C4-2B (cell line): ENCODE measurements at regions not wholly inside any gene's neighbourhood (a gene's known extent, or its start where the extent isn't known, plus 50 kb on each side); places are given as distances from the start of the nearest gene placed in this dataset.

Experiments
- ZFX ChIP-seq: fragments of 450-650 bp; IDR thresholded peaks from 2 replicates; pipeline ENCODE4 v1.6.1; 2017
- TF ChIP-seq, protein P1 (sequence below): fragments of 450-650 bp; conservative IDR thresholded peaks from 2 replicates; pipeline ENCODE4 v1.5.1; 2017; ENCODE audit warnings: mild to moderate bottlenecking

DNA sequence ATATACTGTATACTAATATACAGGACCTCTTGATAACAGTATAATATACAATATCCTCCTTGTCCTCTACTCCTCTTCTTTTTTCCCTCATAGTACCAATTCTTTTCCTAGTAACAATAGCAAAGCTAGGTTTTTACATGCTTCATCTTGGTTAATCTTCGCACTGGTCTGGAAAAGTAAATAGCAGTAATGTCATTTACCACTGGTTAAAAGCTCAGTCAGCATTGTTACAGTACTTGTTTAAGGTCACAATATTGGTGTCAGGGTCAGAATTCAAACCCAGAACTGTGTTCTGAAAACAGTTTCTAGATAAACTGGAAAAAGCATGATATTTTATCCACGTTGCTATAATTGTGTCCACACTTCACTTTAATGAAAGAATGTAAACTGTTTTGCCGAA is 692.4 kb upstream of the CDH6 start:
- TF ChIP-seq, protein P1, sequence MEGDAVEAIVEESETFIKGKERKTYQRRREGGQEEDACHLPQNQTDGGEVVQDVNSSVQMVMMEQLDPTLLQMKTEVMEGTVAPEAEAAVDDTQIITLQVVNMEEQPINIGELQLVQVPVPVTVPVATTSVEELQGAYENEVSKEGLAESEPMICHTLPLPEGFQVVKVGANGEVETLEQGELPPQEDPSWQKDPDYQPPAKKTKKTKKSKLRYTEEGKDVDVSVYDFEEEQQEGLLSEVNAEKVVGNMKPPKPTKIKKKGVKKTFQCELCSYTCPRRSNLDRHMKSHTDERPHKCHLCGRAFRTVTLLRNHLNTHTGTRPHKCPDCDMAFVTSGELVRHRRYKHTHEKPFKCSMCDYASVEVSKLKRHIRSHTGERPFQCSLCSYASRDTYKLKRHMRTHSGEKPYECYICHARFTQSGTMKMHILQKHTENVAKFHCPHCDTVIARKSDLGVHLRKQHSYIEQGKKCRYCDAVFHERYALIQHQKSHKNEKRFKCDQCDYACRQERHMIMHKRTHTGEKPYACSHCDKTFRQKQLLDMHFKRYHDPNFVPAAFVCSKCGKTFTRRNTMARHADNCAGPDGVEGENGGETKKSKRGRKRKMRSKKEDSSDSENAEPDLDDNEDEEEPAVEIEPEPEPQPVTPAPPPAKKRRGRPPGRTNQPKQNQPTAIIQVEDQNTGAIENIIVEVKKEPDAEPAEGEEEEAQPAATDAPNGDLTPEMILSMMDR: no peak
- TF ChIP-seq ZFX: no peak
